22Rv1 (cell line): ENCODE measurements at regions not wholly inside any gene's neighbourhood (a gene's known extent, or its start where the extent isn't known, plus 50 kb on each side); places are given as distances from the start of the nearest gene placed in this dataset.
A peak's percentile ranks its signal among the peaks of the same experiment; 100 is the strongest.

Experiments used
- H3K27ac ChIP-seq: fragments of 450-650 bp; 2 replicates; pipeline ENCODE4 v1.5.1; 2017
- CTCF ChIP-seq: fragments of 450-650 bp; IDR thresholded peaks from 2 replicates; pipeline ENCODE4 v1.5.1; 2017; ENCODE audit warnings: mild to moderate bottlenecking
- ZFX ChIP-seq: fragments of 450-650 bp; IDR thresholded peaks from 2 replicates; pipeline ENCODE4 v1.6.1; 2017; ENCODE audit warnings: antibody characterized with exemption, borderline replicate concordance

DNA sequence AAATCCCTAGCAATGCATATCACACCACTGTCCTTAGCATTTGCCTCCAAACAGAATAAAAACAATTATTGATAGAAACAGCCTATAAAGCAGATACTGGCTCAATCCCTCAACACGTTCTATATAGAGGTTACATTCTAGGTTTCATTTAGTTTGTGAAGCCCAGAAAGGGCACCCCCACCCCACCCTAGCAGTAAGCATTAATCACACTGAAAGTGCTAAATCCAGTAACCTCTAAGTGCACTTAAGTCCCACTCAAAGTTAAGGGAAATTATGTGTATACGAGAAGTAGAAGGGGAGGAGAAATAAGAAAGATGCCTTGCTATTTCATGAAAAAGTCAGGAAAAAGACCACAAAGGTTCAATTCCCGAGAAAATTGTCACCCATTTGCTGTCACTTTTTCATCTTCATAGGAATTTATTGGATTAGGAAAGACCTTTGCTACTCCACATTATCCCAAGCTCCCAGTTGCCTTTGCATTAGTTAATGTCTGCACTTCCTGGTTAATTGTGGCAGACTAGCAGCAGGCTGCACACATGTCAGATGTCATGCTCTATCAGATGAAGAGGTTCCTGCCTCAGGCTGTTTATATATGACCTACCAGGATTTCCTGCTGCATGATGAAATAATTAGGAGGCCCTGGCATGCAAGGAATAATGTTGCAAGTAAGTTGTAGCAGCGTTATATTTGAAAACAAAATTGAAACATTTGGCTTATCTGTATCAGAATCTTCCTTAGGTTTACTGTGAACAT lies 54.5 kb upstream of the LHX8 start:
- H3K27ac ChIP-seq, result peak overlapping the region; percentile 51
- TF ChIP-seq ZFX (no peak), CTCF (no peak)

- TF ChIP-seq ZFX (no peak), CTCF (no peak)
- no peak overlapping the region for H3K27ac ChIP-seq
Measured at GRCh38 chr1:75083223-75083622, 51.0 kb upstream of the LHX8 start.

DNA sequence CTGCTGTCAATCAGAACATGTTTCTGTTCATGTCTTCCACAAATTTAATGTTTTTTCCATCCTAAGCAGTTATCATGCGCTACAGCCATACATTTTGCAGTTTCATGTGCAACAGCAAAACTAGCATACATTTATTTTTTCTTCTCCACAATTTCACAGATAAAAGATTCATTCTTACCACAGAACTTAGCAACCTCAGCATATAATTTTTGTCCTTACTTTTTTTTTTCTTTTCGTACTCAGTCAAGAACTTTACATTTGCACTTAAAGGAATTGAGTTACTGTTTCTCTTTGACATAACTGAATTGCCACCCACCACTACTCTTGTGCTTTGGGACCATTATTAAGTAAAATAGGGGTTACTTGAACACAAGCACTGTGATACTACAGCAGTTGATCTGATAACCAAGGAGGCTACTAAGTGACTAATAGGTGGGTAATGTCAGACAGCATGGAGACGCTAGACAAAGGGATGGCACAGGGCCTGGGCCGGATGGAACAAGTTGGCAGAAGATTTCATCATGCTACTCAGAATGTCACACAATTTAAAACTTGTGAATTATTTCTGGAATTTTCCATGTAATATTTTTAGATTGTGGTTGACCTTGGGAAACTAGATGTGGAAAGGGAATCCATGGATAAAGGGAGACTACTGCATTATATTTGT lies 50.2 kb upstream of the LHX8 start:
- H3K27ac ChIP-seq, result no peak overlapping the region
- no peak for TF ChIP-seq CTCF
- no peak for TF ChIP-seq ZFX
